GM23338 (cell line): ENCODE measurements at regions not wholly inside any gene's neighbourhood (a gene's known extent, or its start where the extent isn't known, plus 50 kb on each side); places are given as distances from the start of the nearest gene placed in this dataset.

ENCODE experiments used
- ATAC-seq: fragments of 200-7000 bp; cut with Tn5 transposase; 3 replicates; pipeline ENCODE4 v1.9.1; 2020
- DNase-seq: peaks from one replicate; pipeline ENCODE4 v3.0.0-alpha.2; 2015; ENCODE audit warnings: low spot score
- H2AFZ ChIP-seq: fragments of 200-600 bp; sonication (generic); 2 replicates; pipeline ENCODE4 v1.8.0; 2016; ENCODE audit warnings: antibody characterized with exemption, mild to moderate bottlenecking, moderate library complexity
- H3F3A ChIP-seq: fragments of 200-600 bp; sonication (generic); replicated peaks from 2 replicates; pipeline ENCODE4 v1.8.0; 2017; ENCODE audit warnings: antibody characterized with exemption, mixed run types, low read depth
- H3K27ac ChIP-seq: fragments of 200-600 bp; sonication (generic); 2 replicates; pipeline ENCODE4 v1.6.1; 2016; ENCODE audit warnings: low read depth
- H3K27me3 ChIP-seq: fragments of 200-600 bp; sonication (generic); 2 replicates; pipeline ENCODE4 v1.8.0; 2016; ENCODE audit warnings: mild to moderate bottlenecking, mixed run types, moderate library complexity; ENCODE audit not compliant: insufficient read depth
- H3K36me3 ChIP-seq: fragments of 200-600 bp; sonication (generic); 2 replicates; pipeline ENCODE4 v1.8.0; 2016; ENCODE audit warnings: mild to moderate bottlenecking; ENCODE audit not compliant: insufficient read depth
- H3K4me1 ChIP-seq: fragments of 200-600 bp; sonication (generic); 2 replicates; pipeline ENCODE4 v1.8.0; 2016; ENCODE audit warnings: mild to moderate bottlenecking, moderate library complexity; ENCODE audit not compliant: insufficient read depth
- H3K4me2 ChIP-seq: fragments of 200-600 bp; sonication (generic); 2 replicates; pipeline ENCODE4 v1.7.1; 2017; ENCODE audit warnings: mixed run types
- H3K4me3 ChIP-seq: fragments of 200-600 bp; sonication (generic); 2 replicates; pipeline ENCODE4 v1.6.1; 2016; ENCODE audit warnings: mixed run types
- H3K79me2 ChIP-seq: fragments of 200-600 bp; sonication (generic); replicated peaks from 2 replicates; pipeline ENCODE4 v1.8.0; 2017; ENCODE audit warnings: mild to moderate bottlenecking; ENCODE audit not compliant: insufficient read depth
- H3K9me2 ChIP-seq: fragments of 200-600 bp; sonication (generic); 2 replicates; pipeline ENCODE4 v1.8.0; 2017; ENCODE audit not compliant: insufficient read depth
- H4K20me1 ChIP-seq: fragments of 200-600 bp; sonication (generic); replicated peaks from 2 replicates; pipeline ENCODE4 v1.8.0; 2017; ENCODE audit warnings: mild to moderate bottlenecking; ENCODE audit not compliant: insufficient read depth
- H3K27ac Mint-ChIP-seq: 2 replicates; pipeline ENCODE4 v1.8.0; 2020; ENCODE audit warnings: inconsistent platforms, mild to moderate bottlenecking, moderate library complexity, mixed read lengths
- H3K27me3 Mint-ChIP-seq: 3 replicates; pipeline ENCODE4 v1.8.0; 2022; ENCODE audit warnings: low read depth, mild to moderate bottlenecking, moderate library complexity, mixed read lengths, inconsistent platforms; ENCODE audit not compliant: insufficient read depth, poor library complexity
- H3K36me3 Mint-ChIP-seq: 3 replicates; pipeline ENCODE4 v1.8.0; 2021; ENCODE audit warnings: low read depth, mild to moderate bottlenecking, inconsistent platforms, moderate library complexity, mixed read lengths
- H3K4me1 Mint-ChIP-seq: 3 replicates; pipeline ENCODE4 v1.8.0; 2020; ENCODE audit warnings: mild to moderate bottlenecking, inconsistent platforms, mixed read lengths
- H3K4me3 Mint-ChIP-seq: 3 replicates; pipeline ENCODE4 v1.8.0; 2021; ENCODE audit warnings: moderate library complexity, mild to moderate bottlenecking, inconsistent platforms, mixed read lengths
- H3K9me3 Mint-ChIP-seq: 3 replicates; pipeline ENCODE4 v1.8.0; 2020; ENCODE audit warnings: moderate library complexity, mild to moderate bottlenecking, inconsistent platforms, mixed read lengths
- CREB1 ChIP-seq: fragments of 250-450 bp; sonication (Bioruptor Pico); IDR thresholded peaks from 2 replicates; pipeline ENCODE4 v1.5.0; 2020; ENCODE audit warnings: low read depth, mild to moderate bottlenecking, moderate library complexity
- EZH2 ChIP-seq: fragments of 200-600 bp; sonication (generic); IDR thresholded peaks from one replicate; pipeline ENCODE4 v1.8.0; 2017; ENCODE audit warnings: antibody characterized with exemption, mild to moderate bottlenecking, low read depth; ENCODE audit not compliant: unreplicated experiment
- EZH2phosphoT487 ChIP-seq: fragments of 200-600 bp; sonication (generic); IDR thresholded peaks from one replicate; pipeline ENCODE4 v1.8.1; 2018; ENCODE audit warnings: antibody characterized with exemption; ENCODE audit not compliant: unreplicated experiment
- JUNB ChIP-seq: IDR thresholded peaks from one replicate; pipeline ENCODE4 v1.6.1; 2016; ENCODE audit warnings: antibody characterized with exemption; ENCODE audit not compliant: unreplicated experiment
- NANOG ChIP-seq: IDR thresholded peaks from 2 replicates; pipeline ENCODE4 v1.6.1; 2016; ENCODE audit warnings: antibody characterized with exemption, borderline replicate concordance
- POLR2AphosphoS5 ChIP-seq: IDR thresholded peaks from 2 replicates; pipeline ENCODE4 v1.6.1; 2016; ENCODE audit warnings: antibody characterized with exemption, low read depth
- STAT1 ChIP-seq: IDR thresholded peaks from one replicate; pipeline ENCODE4 v1.6.1; 2016; ENCODE audit warnings: antibody characterized with exemption; ENCODE audit not compliant: unreplicated experiment
- ZNF114 ChIP-seq: fragments of 250-450 bp; sonication (Bioruptor Pico); IDR thresholded peaks from 2 replicates; pipeline ENCODE4 v1.5.0; 2020; ENCODE audit warnings: mild to moderate bottlenecking, moderate library complexity
- ZNF331 ChIP-seq: fragments of 250-450 bp; sonication (Bioruptor Pico); IDR thresholded peaks from 2 replicates; pipeline ENCODE4 v1.5.0; 2020; ENCODE audit warnings: low read depth, mild to moderate bottlenecking, moderate library complexity
- TF ChIP-seq, protein P1 (sequence below): IDR thresholded peaks from one replicate; pipeline ENCODE4 v1.6.1; 2018; ENCODE audit warnings: antibody characterized with exemption; ENCODE audit not compliant: unreplicated experiment
- TF ChIP-seq, protein P2 (sequence below), 2 experiments: fragments of 200-600 bp in 1 of 2; sonication (generic) in 1 of 2; conservative IDR thresholded peaks; 2 replicates each; pipeline versions ENCODE4 v1.5.1 to v1.6.1; 2016 to 2017; ENCODE audit warnings: antibody characterized with exemption in 2 of 2, low read depth in 2 of 2, mild to moderate bottlenecking in 2 of 2, moderate library complexity in 1 of 2
- TF ChIP-seq, protein P3 (sequence below): fragments of 250-450 bp; sonication (Bioruptor Pico); IDR thresholded peaks from 2 replicates; pipeline ENCODE4 v1.5.0; 2020; ENCODE audit warnings: mild to moderate bottlenecking, moderate library complexity
- TF ChIP-seq, protein P4 (sequence below): IDR thresholded peaks from 2 replicates; pipeline ENCODE4 v1.6.1; 2016; ENCODE audit warnings: antibody characterized with exemption

DNA sequence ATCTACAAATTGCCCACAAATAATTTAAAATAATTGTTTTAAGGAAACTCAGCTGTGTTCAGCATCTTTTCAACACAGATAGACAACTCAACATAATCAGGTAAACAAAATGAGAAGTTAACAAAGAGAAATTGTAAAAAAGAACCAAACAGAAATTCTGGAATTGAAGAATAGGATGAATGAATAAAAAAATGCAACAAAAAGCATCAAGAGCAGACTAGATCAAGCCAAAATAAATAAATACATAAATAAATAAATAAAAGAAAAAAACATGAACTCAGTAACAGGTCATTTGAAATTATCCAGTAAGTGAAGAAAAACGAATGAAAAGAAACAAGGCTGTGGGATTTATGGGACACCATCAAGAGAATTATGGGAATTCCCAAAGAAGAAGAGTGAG lies 94.0 kb upstream of the CDK6 start:
- Histone ChIP-seq H3K4me3 (no peak overlapping the region), H3K27ac (no peak overlapping the region), H3K27me3 (no peaks in the 10 kb centered on the region), H3K4me2 (no peak overlapping the region), H2AFZ (no peak overlapping the region), H3K4me1 (peaks cover 17% of the 10 kb centered on the region), H3K79me2 (no peaks in the 10 kb centered on the region), H3F3A (no peaks in the 10 kb centered on the region), H3K9me2 (no peaks in the 10 kb centered on the region), H4K20me1 (no peaks in the 10 kb centered on the region), H3K36me3 (no peaks in the 10 kb centered on the region)
- no peak for ATAC-seq
- Mint-ChIP-seq H3K36me3 (peaks cover under 1% of the 10 kb centered on the region; the same call in 1 of the 3 replicates), H3K4me1 (peaks cover 14% of the 10 kb centered on the region), H3K27ac (no peak overlapping the region), H3K4me3 (no peak overlapping the region), H3K27me3 (no peaks in the 10 kb centered on the region), H3K9me3 (peaks cover 2% of the 10 kb centered on the region; the same call in 1 of the 3 replicates)
- DNase-seq: no peak
- TF ChIP-seq NANOG (no peak), POLR2AphosphoS5 (no peak), ZNF114 (CRISPR knock-in tag) (no peak), JUNB (no peak), EZH2phosphoT487 (no peak), EZH2 (no peak), CREB1 (CRISPR knock-in tag) (no peak), ZNF331 (CRISPR knock-in tag) (no peak), STAT1 (no peak)
- TF ChIP-seq, protein P1, sequence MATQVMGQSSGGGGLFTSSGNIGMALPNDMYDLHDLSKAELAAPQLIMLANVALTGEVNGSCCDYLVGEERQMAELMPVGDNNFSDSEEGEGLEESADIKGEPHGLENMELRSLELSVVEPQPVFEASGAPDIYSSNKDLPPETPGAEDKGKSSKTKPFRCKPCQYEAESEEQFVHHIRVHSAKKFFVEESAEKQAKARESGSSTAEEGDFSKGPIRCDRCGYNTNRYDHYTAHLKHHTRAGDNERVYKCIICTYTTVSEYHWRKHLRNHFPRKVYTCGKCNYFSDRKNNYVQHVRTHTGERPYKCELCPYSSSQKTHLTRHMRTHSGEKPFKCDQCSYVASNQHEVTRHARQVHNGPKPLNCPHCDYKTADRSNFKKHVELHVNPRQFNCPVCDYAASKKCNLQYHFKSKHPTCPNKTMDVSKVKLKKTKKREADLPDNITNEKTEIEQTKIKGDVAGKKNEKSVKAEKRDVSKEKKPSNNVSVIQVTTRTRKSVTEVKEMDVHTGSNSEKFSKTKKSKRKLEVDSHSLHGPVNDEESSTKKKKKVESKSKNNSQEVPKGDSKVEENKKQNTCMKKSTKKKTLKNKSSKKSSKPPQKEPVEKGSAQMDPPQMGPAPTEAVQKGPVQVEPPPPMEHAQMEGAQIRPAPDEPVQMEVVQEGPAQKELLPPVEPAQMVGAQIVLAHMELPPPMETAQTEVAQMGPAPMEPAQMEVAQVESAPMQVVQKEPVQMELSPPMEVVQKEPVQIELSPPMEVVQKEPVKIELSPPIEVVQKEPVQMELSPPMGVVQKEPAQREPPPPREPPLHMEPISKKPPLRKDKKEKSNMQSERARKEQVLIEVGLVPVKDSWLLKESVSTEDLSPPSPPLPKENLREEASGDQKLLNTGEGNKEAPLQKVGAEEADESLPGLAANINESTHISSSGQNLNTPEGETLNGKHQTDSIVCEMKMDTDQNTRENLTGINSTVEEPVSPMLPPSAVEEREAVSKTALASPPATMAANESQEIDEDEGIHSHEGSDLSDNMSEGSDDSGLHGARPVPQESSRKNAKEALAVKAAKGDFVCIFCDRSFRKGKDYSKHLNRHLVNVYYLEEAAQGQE: no peak
- TF ChIP-seq, protein P2, sequence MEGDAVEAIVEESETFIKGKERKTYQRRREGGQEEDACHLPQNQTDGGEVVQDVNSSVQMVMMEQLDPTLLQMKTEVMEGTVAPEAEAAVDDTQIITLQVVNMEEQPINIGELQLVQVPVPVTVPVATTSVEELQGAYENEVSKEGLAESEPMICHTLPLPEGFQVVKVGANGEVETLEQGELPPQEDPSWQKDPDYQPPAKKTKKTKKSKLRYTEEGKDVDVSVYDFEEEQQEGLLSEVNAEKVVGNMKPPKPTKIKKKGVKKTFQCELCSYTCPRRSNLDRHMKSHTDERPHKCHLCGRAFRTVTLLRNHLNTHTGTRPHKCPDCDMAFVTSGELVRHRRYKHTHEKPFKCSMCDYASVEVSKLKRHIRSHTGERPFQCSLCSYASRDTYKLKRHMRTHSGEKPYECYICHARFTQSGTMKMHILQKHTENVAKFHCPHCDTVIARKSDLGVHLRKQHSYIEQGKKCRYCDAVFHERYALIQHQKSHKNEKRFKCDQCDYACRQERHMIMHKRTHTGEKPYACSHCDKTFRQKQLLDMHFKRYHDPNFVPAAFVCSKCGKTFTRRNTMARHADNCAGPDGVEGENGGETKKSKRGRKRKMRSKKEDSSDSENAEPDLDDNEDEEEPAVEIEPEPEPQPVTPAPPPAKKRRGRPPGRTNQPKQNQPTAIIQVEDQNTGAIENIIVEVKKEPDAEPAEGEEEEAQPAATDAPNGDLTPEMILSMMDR (conservative IDR thresholded peaks at IDR 0.05; ENCODE audit: low read depth in 2 of 2): no peak
- TF ChIP-seq, protein P3, sequence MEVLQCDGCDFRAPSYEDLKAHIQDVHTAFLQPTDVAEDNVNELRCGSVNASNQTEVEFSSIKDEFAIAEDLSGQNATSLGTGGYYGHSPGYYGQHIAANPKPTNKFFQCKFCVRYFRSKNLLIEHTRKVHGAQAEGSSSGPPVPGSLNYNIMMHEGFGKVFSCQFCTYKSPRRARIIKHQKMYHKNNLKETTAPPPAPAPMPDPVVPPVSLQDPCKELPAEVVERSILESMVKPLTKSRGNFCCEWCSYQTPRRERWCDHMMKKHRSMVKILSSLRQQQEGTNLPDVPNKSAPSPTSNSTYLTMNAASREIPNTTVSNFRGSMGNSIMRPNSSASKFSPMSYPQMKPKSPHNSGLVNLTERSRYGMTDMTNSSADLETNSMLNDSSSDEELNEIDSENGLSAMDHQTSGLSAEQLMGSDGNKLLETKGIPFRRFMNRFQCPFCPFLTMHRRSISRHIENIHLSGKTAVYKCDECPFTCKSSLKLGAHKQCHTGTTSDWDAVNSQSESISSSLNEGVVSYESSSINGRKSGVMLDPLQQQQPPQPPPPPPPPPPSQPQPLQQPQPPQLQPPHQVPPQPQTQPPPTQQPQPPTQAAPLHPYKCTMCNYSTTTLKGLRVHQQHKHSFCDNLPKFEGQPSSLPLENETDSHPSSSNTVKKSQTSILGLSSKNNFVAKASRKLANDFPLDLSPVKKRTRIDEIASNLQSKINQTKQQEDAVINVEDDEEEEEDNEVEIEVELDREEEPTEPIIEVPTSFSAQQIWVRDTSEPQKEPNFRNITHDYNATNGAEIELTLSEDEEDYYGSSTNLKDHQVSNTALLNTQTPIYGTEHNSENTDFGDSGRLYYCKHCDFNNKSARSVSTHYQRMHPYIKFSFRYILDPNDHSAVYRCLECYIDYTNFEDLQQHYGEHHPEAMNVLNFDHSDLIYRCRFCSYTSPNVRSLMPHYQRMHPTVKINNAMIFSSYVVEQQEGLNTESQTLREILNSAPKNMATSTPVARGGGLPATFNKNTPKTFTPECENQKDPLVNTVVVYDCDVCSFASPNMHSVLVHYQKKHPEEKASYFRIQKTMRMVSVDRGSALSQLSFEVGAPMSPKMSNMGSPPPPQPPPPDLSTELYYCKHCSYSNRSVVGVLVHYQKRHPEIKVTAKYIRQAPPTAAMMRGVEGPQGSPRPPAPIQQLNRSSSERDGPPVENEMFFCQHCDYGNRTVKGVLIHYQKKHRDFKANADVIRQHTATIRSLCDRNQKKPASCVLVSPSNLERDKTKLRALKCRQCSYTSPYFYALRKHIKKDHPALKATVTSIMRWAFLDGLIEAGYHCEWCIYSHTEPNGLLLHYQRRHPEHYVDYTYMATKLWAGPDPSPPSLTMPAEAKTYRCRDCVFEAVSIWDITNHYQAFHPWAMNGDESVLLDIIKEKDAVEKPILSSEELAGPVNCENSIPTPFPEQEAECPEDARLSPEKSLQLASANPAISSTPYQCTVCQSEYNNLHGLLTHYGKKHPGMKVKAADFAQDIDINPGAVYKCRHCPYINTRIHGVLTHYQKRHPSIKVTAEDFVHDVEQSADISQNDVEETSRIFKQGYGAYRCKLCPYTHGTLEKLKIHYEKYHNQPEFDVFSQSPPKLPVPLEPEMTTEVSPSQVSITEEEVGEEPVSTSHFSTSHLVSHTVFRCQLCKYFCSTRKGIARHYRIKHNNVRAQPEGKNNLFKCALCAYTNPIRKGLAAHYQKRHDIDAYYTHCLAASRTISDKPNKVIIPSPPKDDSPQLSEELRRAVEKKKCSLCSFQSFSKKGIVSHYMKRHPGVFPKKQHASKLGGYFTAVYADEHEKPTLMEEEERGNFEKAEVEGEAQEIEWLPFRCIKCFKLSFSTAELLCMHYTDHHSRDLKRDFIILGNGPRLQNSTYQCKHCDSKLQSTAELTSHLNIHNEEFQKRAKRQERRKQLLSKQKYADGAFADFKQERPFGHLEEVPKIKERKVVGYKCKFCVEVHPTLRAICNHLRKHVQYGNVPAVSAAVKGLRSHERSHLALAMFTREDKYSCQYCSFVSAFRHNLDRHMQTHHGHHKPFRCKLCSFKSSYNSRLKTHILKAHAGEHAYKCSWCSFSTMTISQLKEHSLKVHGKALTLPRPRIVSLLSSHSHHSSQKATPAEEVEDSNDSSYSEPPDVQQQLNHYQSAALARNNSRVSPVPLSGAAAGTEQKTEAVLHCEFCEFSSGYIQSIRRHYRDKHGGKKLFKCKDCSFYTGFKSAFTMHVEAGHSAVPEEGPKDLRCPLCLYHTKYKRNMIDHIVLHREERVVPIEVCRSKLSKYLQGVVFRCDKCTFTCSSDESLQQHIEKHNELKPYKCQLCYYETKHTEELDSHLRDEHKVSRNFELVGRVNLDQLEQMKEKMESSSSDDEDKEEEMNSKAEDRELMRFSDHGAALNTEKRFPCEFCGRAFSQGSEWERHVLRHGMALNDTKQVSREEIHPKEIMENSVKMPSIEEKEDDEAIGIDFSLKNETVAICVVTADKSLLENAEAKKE (CRISPR knock-in tag): no peak
- TF ChIP-seq, protein P4, sequence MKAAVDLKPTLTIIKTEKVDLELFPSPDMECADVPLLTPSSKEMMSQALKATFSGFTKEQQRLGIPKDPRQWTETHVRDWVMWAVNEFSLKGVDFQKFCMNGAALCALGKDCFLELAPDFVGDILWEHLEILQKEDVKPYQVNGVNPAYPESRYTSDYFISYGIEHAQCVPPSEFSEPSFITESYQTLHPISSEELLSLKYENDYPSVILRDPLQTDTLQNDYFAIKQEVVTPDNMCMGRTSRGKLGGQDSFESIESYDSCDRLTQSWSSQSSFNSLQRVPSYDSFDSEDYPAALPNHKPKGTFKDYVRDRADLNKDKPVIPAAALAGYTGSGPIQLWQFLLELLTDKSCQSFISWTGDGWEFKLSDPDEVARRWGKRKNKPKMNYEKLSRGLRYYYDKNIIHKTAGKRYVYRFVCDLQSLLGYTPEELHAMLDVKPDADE: no peak
